Stimulated activated CD4-positive, alpha-beta T cell treated with anti-CD3 and anti-CD28 coated beads, Interleukin-4, amount 100 ng/mL, for 4 hours (primary cell): ENCODE measurements at regions not wholly inside any gene's neighbourhood (a gene's known extent, or its start where the extent isn't known, plus 50 kb on each side); places are given as distances from the start of the nearest gene placed in this dataset.
"Not testable (repeated sequence)": the region's sequence is repeated elsewhere in the genome, so short reads cannot be mapped to it uniquely, and the experiment has no call there.

Experiments used
- DNase-seq, 2 experiments: peaks; one replicate each; pipeline ENCODE4 v3.0.0-alpha.2; 2020

- no peak for DNase-seq
Observed at GRCh38 chr15:59830098-59830497, 141.0 kb upstream of the BNIP2 start.

GRCh38 chr15:59828861-59829260 is 139.7 kb upstream of the BNIP2 start:
- DNase-seq: no peak

GRCh38 chr15:59828263-59828662 is 139.1 kb upstream of the BNIP2 start:
- no peak for DNase-seq

GRCh38 chr15:59825901-59826300 is 136.8 kb upstream of the BNIP2 start:
- no peak for DNase-seq

GRCh38 chr15:59821286-59821685 is 132.2 kb upstream of the BNIP2 start:
- no peak for DNase-seq

DNA sequence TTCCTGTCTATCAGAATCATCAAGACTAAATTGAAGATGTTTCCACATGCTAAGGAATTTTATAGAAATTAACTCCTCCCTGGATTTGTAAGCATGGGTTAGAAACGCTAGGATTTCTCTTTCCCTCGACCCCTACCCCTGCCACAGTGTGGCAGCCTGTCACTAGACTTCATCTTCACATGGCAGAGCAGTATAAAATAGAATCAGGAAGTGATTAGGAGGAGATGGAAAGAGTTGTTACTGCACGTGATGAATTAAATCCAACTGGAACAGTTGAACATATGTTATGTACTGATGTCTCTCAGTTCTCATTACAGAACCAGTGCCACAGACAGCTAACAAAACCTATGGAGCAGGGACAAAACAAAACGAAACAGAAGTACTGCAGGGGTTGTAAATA is 130.0 kb upstream of the BNIP2 start:
- no peak for DNase-seq

DNA sequence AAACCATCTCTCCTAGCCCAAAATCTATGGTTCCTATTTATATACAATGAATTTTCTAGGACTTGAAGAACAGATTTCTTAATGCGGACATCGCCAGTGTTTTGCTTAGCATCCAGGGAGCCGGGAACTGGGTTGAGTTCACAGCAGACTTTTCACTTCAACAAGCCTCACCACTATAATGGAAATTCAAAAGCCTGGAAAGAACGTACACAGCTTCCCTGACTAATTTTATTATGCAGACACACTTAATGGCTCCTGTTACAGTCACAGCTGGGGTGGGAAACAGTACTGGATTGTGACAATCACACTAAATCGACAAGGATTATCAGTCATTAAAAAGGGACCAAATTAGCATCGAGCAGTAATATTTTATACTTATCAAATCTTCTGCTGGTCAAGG is 129.2 kb upstream of the BNIP2 start:
- DNase-seq: no peak

DNA sequence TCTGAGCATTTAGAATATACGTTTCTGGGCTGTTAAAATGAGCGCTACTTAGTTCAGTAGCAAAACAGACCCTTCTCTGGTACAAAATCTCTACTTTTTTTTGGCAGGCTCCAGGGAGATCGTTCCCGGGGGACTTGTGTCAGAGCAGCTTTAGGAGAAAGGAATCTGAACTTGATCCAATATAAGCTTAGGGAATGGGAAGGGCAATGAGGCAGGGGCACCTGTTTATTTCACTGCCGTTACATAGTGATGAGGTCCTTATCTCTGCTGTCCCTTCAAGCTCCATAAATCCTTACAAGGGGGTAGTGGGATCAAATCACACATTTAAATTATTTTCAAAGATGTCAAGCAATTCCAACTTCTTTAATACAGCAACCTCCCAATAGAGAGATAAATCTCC is 128.7 kb upstream of the BNIP2 start:
- no peak for DNase-seq

GRCh38 chr15:59817053-59817452 is 127.9 kb upstream of the BNIP2 start:
- no peak for DNase-seq

DNA sequence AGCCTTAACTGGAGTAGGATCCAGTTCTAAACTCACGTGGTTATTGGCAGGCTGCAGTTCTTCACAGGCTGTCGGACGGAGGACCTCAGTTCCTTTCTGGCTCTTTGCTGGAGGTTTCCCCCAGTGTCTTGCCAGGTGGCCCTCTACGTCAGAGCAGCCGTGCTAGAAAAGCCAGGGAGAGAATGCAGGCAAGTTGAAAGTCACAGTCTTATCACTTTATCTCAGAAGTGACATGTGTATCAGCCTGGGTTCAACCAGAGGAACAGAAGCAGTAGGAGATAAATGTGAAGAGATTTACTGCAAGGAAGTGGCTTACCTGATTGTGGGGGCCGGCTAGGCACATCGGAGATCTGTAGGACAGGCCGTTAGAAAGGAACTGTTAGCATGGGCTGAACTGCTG is 125.3 kb upstream of the BNIP2 start:
- DNase-seq: peak in 1 of 2 experiments; percentile 25

GRCh38 chr15:59812889-59813288 is 123.8 kb upstream of the BNIP2 start:
- no peak for DNase-seq

GRCh38 chr15:59812250-59812870 is 123.2 kb upstream of the BNIP2 start:
- no peak for DNase-seq

- DNase-seq: peak; percentile 22 to 67
Observed at GRCh38 chr15:59803293-59803966, 114.3 kb upstream of the BNIP2 start.

DNA sequence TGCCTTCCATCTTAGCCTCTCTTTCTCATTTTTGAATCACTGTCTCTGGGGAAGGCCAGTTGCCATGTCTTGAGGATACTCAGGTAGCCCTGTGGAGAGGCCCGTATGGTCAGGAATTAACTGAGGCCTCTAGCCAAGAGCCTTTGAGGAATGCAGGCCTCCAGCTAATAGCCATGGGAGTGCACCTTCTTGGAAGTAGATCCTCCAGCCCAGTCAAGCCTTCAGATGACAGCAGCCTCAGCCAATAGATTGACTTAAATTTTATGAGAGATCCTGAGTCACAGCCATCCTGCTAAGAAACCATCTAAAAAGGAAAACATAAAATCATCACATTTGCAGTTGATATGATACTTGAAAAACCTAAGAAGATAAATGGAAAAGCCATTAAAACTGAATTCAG is 112.5 kb upstream of the BNIP2 start:
- no peak for DNase-seq

DNA sequence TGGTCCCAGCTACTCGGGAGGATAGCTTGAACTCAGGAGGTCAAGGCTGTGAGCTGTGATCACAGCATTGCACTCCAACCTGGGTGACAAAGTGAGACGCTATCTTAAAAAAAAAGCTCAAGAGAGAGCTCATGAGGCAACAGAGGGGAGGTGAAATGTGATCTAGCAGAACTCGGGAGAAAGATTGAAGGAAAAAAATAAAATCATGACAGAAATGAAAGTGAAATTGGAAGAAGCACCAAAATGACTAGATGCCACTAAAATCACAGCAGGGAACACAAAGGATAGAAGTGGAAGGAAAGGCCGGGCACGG is 109.4 kb upstream of the BNIP2 start:
- DNase-seq: no peak

- no peak for DNase-seq
Observed at GRCh38 chr15:59797756-59798604, 108.9 kb upstream of the BNIP2 start.

- peak in 1 of 2 experiments; percentile 39 for DNase-seq
Observed at GRCh38 chr15:59794229-59794886, 105.2 kb upstream of the BNIP2 start.

GRCh38 chr15:59792359-59792758 is 103.2 kb upstream of the BNIP2 start:
- no peak for DNase-seq

DNA sequence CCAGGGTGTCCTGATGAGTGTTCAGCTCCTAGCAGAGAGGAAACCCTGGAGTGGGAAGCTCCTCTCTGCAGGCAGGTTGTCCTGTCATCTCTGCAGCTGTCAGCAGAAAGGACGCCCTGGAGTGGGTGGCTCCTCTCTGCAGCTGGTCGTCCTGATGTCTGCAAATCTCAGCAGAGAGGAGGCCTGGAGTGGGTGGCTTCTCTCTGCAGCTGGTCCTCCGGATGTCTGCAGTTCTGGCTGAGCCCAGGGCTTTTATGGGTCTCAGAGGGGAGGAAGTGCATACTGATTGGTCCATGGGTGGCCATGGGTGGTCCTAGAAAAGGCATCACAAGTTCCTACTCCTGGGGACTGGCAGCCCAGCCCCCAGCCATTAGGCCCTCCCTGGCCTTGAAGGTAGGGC is 102.6 kb upstream of the BNIP2 start:
- no peak for DNase-seq

DNA sequence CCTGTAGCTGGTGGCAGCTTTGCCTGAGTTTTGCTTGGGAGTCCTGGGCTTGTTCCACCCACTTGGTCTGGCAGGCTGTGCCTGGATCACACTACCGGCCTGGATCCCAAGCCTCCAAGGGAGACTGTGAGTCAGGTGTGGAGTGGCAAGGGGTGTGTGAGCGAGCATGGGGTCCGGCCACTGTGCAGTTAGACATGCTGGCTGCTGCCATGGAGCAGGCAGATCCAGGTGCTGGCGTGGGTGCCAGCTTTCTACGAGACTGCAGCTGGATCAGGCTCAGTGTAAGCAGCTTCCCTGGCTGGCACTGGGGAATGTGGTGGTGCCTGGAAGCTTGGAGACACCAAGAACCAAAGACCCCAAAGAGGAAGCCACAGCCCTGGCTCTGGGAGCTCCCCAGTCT is 102.0 kb upstream of the BNIP2 start:
- DNase-seq: no peak

DNA sequence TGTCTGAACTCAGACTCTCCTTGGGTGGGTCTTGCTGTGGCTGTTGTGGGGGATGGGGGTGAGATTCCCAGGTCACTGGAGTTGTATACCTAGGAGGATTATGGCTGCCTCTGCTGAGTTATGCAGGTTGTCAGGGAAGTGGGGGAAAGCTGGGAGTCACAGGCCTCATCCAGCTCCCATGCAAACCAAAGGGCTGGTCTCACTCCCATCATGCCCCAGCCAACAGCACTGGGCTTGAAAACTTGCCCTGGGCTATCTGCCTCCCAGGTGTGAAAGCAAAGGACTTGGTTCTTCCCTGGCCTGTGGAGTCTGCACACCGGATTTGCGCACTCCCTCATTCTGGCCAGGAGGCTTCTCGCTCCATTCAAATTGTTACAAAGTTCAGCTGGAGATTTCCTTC is 97.3 kb upstream of the BNIP2 start:
- not testable (repeated sequence) for DNase-seq

- not testable (repeated sequence) for DNase-seq
Observed at GRCh38 chr15:59785981-59786380, 96.9 kb upstream of the BNIP2 start.

- DNase-seq: not testable (repeated sequence)
Observed at GRCh38 chr15:59783774-59784520, 94.8 kb upstream of the BNIP2 start.
